Stomach smooth muscle (tissue), 2 donors: ENCODE measurements at regions not wholly inside any gene's neighbourhood (a gene's known extent, or its start where the extent isn't known, plus 50 kb on each side); places are given as distances from the start of the nearest gene placed in this dataset.

ENCODE experiments used
- H3K27ac ChIP-seq: one replicate; pipeline ENCODE4 v1.7.0; 2013; ENCODE audit warnings: mild to moderate bottlenecking, low read length, inconsistent platforms
- H3K27me3 ChIP-seq, 2 donors: one replicate each; pipeline ENCODE4 v1.7.0; 2013; ENCODE audit warnings: low read length in 2 of 2; ENCODE audit not compliant: insufficient read depth in 2 of 2, control insufficient read depth in 1 of 2
- H3K36me3 ChIP-seq, 2 donors: one replicate each; pipeline ENCODE4 v1.7.0; 2013; ENCODE audit warnings: low read length in 2 of 2; ENCODE audit not compliant: control insufficient read depth in 2 of 2, insufficient read depth in 2 of 2
- H3K4me1 ChIP-seq: one replicate; pipeline ENCODE4 v1.7.0; 2013; ENCODE audit warnings: low read length; ENCODE audit not compliant: control insufficient read depth, insufficient read depth
- H3K4me3 ChIP-seq, 2 donors: one replicate each; pipeline ENCODE4 v1.7.0; 2013; ENCODE audit warnings: low read length in 2 of 2
- H3K9ac ChIP-seq, 2 donors: one replicate each; pipeline ENCODE4 v1.7.0; 2013; ENCODE audit warnings: low read length in 2 of 2, mild to moderate bottlenecking in 1 of 2
- H3K9me3 ChIP-seq, 2 donors: one replicate each; pipeline ENCODE4 v1.7.0; 2013; ENCODE audit warnings: low read length in 2 of 2; ENCODE audit not compliant: control insufficient read depth in 2 of 2
- donor health status: healthy.
- donor health status: Pancreatic carcinoma.

- H3K27me3 ChIP-seq: no peaks in the 10 kb centered on the region
- H3K9ac ChIP-seq: no peak overlapping the region
- H3K9me3 ChIP-seq: no peaks in the 10 kb centered on the region
- no peaks in the 10 kb centered on the region for H3K4me1 ChIP-seq
- no peak overlapping the region for H3K4me3 ChIP-seq
- H3K36me3 ChIP-seq: no peaks in the 10 kb centered on the region
- H3K27ac ChIP-seq: no peak overlapping the region
These were observed 83.0 kb upstream of the FAR2 start for GRCh38 chr12:29066011-29066588.

GRCh38 chr12:29067430-29067829 is 81.6 kb upstream of the FAR2 start:
- no peaks in the 10 kb centered on the region for H3K27me3 ChIP-seq
- H3K9ac ChIP-seq: no peak overlapping the region
- H3K36me3 ChIP-seq: no peaks in the 10 kb centered on the region
- H3K4me3 ChIP-seq: no peak overlapping the region
- no peaks in the 10 kb centered on the region for H3K9me3 ChIP-seq
- H3K4me1 ChIP-seq: no peaks in the 10 kb centered on the region
- H3K27ac ChIP-seq: no peak overlapping the region

GRCh38 chr12:29070309-29070708 is 78.8 kb upstream of the FAR2 start:
- Histone ChIP-seq H3K9me3 (no peaks in the 10 kb centered on the region), H3K4me3 (no peak overlapping the region), H3K27ac (no peak overlapping the region), H3K36me3 (no peaks in the 10 kb centered on the region), H3K9ac (no peak overlapping the region), H3K27me3 (no peaks in the 10 kb centered on the region), H3K4me1 (no peaks in the 10 kb centered on the region)

GRCh38 chr12:29071099-29071498 is 78.0 kb upstream of the FAR2 start:
- Histone ChIP-seq H3K36me3 (no peaks in the 10 kb centered on the region), H3K27ac (no peak overlapping the region)

GRCh38 chr12:29072631-29073030 is 76.4 kb upstream of the FAR2 start:
- no peak overlapping the region for H3K27ac ChIP-seq

More at GRCh38 chr12:29071099-29071498, 78.0 kb upstream of the FAR2 start:
- H3K9ac ChIP-seq: no peak overlapping the region
- no peaks in the 10 kb centered on the region for H3K27me3 ChIP-seq
- no peaks in the 10 kb centered on the region for H3K4me1 ChIP-seq
- no peak overlapping the region for H3K4me3 ChIP-seq
- no peaks in the 10 kb centered on the region for H3K9me3 ChIP-seq

GRCh38 chr12:29073631-29074239 is 75.3 kb upstream of the FAR2 start:
- H3K27ac ChIP-seq: no peak overlapping the region
- H3K36me3 ChIP-seq: no peaks in the 10 kb centered on the region
- H3K9me3 ChIP-seq: no peaks in the 10 kb centered on the region

More at GRCh38 chr12:29072631-29073030, 76.4 kb upstream of the FAR2 start:
- Histone ChIP-seq H3K9ac (no peak overlapping the region), H3K27me3 (no peaks in the 10 kb centered on the region), H3K36me3 (no peaks in the 10 kb centered on the region), H3K4me1 (no peaks in the 10 kb centered on the region), H3K4me3 (no peak overlapping the region), H3K9me3 (no peaks in the 10 kb centered on the region)

GRCh38 chr12:29081101-29081500 is 68.0 kb upstream of the FAR2 start:
- no peak overlapping the region for H3K27ac ChIP-seq
- H3K36me3 ChIP-seq: no peaks in the 10 kb centered on the region
- no peak overlapping the region for H3K4me3 ChIP-seq
- H3K9ac ChIP-seq: no peak overlapping the region
- H3K9me3 ChIP-seq: no peaks in the 10 kb centered on the region
- H3K27me3 ChIP-seq: no peaks in the 10 kb centered on the region
- no peaks in the 10 kb centered on the region for H3K4me1 ChIP-seq

More at GRCh38 chr12:29073631-29074239, 75.3 kb upstream of the FAR2 start:
- Histone ChIP-seq H3K4me1 (no peaks in the 10 kb centered on the region), H3K4me3 (no peak overlapping the region), H3K9ac (no peak overlapping the region), H3K27me3 (no peaks in the 10 kb centered on the region)

GRCh38 chr12:29082522-29082921 is 66.6 kb upstream of the FAR2 start:
- Histone ChIP-seq H3K4me3 (no peak overlapping the region), H3K9me3 (no peaks in the 10 kb centered on the region), H3K27ac (no peak overlapping the region), H3K9ac (no peak overlapping the region), H3K27me3 (no peaks in the 10 kb centered on the region), H3K36me3 (no peaks in the 10 kb centered on the region), H3K4me1 (no peaks in the 10 kb centered on the region)

GRCh38 chr12:29086325-29087271 is 62.5 kb upstream of the FAR2 start:
- H3K9ac ChIP-seq: no peak overlapping the region
- H3K36me3 ChIP-seq: no peaks in the 10 kb centered on the region

GRCh38 chr12:29088611-29089219 is 60.4 kb upstream of the FAR2 start:
- Histone ChIP-seq H3K27ac (no peak overlapping the region), H3K36me3 (no peaks in the 10 kb centered on the region), H3K4me1 (no peaks in the 10 kb centered on the region), H3K27me3 (no peaks in the 10 kb centered on the region), H3K4me3 (no peak overlapping the region), H3K9ac (no peak overlapping the region), H3K9me3 (peaks cover 0 to 5% of the 10 kb centered on the region in 2 donors)

More at GRCh38 chr12:29086325-29087271, 62.5 kb upstream of the FAR2 start:
- Histone ChIP-seq H3K4me3 (no peak overlapping the region), H3K9me3 (no peaks in the 10 kb centered on the region), H3K27ac (no peak overlapping the region), H3K4me1 (no peaks in the 10 kb centered on the region), H3K27me3 (no peaks in the 10 kb centered on the region)
